ENCODE measurements at regions not wholly inside any gene's neighbourhood (a gene's known extent, or its start where the extent isn't known, plus 50 kb on each side); places are given as distances from the start of the nearest gene placed in this dataset.
"Not testable (repeated sequence)": the region's sequence is repeated elsewhere in the genome, so short reads cannot be mapped to it uniquely, and the experiment has no call there.

DNA sequence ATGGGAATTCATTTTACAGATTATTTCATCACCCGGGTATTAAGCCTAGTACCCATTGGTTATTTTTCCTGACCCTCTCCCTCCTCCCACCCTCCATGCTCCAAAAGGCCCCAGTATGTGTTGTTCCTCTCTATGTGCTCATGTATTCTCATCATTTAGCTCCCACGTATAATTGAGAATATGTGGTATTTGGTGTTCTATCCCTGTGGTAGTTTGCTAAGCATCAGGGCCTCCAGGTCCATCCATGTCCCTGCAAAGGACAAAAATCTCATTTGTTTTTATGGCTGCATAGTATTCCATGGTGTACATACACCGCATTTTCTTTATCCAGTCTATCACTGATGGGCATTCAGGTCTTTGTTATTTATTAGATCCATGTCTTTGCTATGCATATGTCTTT is 894.1 kb upstream of the MIR17HG start:
- no peak for DNase-seq (ENCODE audit: low spot score)

DNA sequence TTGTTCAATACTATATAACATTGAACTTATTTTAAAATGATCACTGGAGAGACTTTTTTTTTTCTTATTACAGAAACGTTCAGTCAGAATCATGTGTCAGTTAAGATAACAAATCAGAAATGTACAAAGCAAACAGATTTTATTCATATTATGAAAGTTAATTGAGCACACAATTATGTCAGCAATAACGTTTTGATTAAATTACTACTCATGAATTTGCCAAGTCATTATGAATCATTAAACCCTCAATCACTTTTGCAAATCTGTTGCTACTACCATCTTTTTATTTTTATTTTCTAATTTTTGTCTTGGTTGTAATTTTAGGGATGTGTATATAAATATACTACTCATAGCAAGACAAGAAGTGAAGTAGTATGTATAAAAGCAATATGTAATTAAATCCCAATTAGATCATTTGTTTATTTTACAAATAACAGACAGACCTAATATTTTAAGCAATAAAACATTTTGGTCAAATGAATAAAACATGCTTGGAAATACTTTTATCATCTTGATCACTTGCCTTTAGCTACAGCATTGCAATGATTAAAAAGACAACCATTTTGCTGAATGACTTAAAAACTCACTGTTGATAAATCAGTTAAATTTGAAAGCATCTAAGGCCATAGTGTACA is 893.4 kb upstream of the MIR17HG start:
- no peak for DNase-seq (ENCODE audit: low spot score)

DNA sequence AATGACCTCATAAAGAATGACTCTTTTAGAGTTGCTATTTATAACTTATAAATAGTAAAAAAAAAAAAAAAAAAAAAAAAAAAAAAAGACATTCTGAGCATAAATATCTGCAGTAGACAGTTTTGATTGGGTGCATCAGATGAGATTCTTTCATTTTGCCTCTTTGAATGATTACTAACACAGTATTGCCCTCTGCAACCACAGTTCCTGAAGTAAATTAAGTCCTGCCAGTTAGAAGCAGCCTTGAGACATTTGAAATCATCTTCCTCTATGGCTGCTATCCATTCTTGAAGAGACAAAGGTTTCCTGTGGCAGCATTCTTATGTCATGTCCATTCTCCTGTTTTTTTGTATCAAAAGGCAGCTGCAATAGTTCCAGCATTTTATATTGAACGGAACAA is 892.4 kb upstream of the MIR17HG start:
- DNase-seq (ENCODE audit: low spot score): no peak

DNA sequence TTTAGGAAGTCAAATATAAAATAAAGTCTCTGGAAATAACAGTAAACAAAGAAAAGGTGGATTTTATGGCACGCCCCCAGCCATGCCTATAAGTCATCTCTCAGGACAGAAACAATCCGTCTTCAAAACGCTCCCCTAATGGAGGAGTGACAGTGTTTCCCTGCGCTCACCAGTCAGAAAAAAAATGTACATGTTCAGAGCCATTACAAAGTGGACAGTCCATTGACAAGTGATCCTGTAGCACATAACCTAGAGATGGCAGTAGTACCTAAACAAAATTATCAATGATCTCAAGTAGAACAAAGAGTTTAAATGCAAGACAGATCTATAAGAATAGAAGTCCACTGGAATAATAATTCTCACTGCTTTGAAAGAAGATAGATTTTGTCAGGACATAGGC is 891.7 kb upstream of the MIR17HG start:
- DNase-seq (ENCODE audit: low spot score): no peak

DNA sequence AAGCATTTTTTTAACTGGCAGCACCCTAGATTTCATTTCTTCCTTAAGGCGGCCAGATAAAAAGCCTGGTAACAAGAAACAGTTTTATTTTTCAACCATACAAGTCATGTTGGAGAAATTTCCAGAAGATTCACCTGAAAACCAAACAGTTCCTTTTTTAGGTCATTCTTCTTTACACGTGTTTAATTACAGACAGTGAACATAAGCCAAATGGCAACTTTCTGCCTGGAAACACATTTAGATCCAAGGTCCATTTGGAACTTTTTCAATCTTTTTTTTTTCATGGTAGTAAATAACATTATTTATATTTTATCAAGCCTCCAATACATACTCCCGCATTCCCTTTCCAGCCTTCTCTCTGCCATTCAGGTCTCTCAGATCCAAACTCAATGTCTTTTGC is 886.1 kb upstream of the MIR17HG start:
- no peak for DNase-seq (ENCODE audit: low spot score)

DNA sequence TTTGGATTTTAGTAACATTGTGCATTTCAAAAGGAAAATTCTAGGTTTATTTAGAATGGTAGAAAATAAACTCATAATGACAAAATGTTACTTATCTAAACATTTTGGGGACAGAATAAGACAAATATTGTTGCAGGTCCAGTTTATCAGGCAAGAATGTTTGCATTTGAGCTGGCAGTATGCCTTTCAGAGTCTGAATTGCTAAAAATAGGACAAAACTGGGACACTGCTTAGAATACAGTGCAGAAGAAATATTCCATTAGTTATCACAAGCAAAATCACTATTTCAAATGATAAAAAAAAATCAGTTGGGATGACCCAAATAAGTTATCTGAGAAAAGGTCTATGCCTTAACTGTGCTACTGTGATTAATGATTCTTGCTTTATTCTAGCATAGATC is 870.3 kb upstream of the MIR17HG start:
- DNase-seq (ENCODE audit: low spot score): no peak

DNA sequence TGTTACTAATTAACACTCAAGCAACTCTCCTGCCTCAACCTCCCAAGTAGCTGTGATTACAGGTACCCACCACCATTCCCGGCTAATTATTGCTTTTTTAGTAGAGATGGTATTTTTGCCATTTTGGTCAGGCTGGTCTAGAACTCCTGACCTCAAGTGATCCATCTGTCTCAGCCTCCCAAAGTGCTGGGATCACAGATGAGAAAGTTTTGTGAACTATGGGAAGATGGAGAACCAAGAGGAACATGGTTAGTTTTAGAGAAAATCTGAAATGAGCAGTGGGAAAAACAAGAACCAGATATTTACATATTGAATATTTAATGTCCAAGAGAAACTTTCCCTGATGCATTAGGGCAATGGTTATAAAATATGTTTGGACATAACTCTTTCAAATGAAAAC is 863.6 kb upstream of the MIR17HG start:
- DNase-seq (ENCODE audit: low spot score): no peak

DNA sequence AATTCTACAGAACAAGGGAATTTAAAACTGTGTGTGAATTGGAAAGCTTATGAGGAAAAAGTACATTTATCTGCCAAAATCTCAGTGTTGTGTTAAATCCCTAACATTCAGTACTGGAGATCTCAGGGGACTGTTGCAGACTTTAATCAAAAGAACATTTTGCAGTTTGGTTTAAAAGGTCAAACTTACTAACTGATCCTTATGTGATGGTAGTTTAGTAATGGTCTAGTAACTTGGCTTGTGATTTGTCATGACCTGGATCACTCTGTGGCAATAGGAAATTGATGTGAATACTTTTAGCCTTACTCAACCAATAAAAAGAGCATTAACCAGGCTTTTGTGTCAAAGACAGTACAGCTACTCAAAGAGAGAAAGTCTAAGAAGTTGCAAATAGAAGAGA is 862.1 kb upstream of the MIR17HG start:
- no peak for DNase-seq (ENCODE audit: low spot score)

DNA sequence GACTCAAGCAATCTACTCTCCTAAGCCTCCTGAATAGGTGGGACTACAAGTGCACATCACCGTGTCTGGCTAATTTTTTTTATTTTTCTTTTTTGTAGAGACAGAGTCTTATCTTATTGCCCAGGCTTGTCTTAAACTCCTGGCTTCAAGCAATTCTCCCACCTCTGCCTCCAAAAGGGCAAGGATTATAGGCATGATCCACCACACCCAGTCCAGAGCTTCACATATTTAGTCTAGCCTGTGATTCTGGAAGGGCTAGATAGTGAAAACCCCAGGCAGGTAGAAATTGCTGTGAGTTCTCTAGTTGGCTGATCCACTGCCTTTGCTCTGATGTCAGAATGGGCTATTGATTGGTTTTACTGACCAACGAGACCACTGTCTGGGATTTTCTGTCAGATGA is 854.6 kb upstream of the MIR17HG start:
- DNase-seq (ENCODE audit: low spot score): no peak

DNA sequence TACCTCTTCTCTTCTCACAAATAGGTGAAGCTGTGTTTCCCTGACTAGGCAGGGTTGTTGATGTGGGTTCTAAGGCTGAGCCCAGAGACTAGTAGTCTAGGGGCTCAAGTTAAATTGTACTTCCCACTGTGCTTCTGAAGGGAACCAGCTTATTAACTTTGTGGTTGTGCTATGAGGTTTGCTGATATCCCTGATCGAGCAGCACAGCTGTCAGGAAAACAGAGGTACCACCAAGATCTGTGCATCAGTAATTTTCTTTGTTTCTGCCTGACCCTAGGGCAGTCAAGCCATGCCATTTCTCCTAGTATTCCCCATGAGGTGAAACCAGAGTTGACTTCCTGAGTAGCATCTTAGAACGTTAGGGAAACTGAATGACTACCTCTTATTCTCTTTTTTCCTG is 853.8 kb upstream of the MIR17HG start:
- DNase-seq (ENCODE audit: low spot score): no peak

DNA sequence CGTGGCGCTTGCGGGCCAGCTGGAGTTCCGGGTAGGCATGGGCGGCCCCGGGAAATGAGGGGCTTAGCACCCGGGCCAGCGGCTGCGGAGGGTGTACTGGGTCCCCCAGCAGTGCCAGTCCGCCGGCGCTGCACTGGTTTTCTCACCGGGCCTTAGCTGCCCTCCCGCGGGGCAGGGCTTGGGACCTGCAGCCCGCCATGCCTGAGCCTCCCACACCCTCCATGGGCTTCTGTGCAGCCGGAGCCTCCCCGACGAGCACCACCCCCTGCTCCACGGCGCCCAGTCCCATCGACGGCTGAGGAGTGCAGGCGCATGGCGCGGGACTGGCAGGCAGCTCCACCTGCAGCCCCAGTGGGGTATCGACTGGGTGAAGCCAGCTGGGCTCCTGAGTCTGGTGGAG is 852.6 kb upstream of the MIR17HG start:
- DNase-seq (ENCODE audit: low spot score): not testable (repeated sequence)

DNA sequence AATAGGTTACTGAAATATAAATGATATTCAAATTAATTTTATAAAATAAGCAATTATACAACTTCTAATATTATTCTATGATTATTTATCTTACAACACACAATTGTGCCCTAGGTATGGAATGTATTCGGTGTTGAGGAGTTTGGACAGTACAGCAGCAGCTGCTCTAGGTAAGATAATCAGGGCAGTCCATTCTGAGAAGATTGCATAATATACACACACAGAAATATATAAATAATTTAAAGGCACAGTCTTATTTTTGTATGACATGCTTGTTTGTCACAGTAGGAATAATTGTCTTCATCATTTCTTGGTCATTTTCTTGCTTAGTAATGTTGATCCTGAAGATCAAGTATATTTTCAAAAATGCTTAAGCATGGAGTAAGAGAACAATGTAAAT is 849.4 kb upstream of the MIR17HG start:
- no peak for DNase-seq (ENCODE audit: low spot score)

DNA sequence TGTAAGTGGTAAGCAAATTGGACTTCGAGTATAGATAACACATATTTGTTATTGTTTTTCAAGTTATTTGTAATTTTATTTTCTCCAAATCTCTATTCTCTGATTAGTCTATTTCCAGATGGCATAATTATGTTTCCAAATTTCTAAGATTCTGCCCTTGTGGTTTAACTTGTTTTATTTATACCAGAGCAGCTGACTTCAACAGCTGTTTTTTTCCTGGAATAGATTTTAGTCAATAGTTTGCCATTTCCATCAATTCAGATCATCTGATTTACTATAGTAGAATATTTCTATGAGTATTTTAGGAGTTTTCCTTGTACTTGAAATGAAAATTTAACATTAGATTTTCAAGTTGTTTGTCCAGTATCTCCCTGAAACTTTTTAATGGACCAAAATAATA is 848.7 kb upstream of the MIR17HG start:
- DNase-seq (ENCODE audit: low spot score): no peak

DNA sequence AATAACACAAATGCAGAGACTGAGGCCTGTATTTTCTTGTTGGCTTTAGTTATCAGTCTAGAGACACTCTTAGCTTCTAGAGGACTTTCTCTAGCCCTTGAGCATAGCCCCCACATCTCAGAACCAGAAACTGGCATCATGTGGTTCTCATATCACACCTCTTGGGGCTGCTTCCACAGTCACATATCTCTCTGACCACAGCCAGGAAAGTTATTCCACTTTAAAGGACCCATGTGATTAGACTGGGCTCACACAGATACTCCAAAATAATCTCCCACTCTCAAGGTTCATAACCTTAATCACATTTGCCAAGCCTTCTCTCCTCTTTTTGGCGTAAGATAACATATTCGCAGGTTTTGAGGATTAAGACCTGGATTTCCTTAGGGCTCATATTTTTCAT is 846.9 kb upstream of the MIR17HG start:
- DNase-seq (ENCODE audit: low spot score): no peak

DNA sequence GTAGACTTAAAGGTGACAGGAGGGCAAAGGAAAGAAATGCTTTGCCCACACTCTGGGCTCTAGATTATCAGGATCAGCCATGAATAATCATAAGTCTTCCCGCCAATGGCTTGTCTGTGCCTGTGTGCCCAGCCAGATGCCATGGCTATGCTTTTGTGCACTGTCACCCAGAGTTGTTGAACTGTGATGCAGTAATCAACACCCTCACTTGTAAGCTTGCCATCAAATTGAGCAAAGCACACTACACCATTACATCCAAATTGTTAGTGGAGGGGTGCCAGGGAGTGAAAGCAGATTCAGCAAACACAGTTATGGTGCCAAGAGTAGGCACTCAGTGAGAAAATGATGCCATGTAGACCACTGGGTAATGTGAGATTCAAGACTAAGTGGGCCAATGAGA is 845.3 kb upstream of the MIR17HG start:
- DNase-seq (ENCODE audit: low spot score): no peak

DNA sequence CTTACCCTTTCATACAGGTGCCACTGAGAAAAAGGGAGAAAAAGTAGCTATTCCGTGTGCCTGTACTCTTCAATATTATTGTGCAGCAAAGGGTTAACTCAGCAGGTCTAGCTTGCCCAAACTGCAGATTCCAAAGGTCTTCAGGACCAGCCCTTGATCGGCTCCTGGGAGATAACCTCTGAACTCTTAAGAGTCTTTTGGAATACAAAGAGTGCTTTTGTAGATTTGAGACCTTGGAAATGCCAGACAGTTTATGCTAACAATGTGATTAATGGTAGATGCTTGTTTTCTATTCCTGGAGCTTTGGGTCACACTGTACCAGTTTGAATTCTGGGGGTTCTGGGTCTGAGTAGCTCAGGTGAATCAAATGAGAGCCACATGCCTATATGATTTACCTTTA is 844.7 kb upstream of the MIR17HG start:
- no peak for DNase-seq (ENCODE audit: low spot score)

DNA sequence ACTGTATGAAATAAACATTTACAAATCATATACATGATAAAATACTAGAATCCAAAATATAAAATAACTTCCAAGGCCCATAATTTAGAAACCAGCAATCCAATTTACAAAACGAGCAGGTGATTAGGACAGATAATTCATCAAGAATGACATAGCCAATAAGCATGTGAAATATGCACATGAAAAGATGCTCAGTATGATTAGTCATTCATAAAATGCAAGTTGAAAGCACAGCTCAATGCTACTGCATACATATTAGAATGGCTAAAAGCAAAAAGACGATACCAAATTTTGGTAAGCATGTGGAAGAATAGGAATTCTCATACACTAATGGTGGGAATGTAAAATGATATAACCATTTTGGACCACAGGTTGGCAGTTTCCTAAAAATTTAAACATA is 837.2 kb upstream of the MIR17HG start:
- DNase-seq (ENCODE audit: low spot score): no peak

DNA sequence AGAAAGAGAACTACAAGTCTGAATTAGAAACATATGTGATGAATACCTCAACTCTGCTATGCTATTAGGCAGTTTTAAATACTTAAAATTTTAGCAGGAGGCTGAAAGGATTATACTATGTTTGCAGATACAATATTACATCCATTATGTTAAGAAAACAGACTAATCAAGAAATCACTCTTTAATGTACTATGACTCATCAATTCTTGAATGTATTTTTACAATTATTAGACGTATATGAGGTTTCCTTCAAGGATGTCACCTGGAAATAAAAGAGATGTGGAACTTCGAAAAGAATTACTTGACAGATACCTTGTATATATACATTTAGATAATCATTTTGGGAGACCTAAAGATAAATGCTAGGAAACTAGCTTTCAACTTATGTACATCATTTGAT is 835.6 kb upstream of the MIR17HG start:
- DNase-seq (ENCODE audit: low spot score): no peak

DNA sequence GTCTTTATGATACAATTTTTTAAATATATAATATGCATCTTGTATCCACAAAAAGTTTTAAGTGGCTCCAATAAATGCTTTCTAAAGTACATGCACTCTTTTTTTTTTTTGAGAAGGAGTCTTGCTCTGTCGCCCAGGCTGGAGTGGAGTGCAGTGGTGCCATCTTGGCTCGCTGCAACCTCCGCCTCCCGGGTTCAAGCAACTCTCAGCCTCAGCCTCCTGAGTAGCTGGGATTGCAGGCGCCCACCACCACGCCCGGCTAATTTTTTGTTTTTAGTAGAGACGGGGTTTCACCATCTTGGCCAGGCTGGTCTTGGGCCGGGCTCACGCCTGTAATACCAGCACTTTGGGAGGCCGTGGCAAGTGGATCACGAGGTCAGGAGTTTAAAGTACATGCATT is 832.8 kb upstream of the MIR17HG start:
- DNase-seq (ENCODE audit: low spot score): not testable (repeated sequence)

DNA sequence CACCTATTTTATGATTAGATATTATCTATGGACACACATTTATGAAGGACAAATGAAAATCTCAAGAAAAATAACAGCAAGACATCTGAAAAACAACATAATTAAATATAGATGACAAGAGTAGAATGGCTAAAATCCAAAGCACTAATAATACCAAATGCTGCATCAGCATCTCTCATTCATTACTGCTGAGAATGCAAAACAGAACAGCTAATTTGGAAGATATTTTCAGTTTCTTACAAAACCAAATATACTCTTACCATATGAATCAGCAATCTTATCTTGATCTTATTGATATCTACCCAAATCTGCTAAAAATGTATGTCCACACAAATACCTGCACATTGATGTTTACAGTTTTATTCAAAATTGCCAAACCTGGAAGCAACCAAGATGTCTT is 829.1 kb upstream of the MIR17HG start:
- no peak for DNase-seq (ENCODE audit: low spot score)

DNA sequence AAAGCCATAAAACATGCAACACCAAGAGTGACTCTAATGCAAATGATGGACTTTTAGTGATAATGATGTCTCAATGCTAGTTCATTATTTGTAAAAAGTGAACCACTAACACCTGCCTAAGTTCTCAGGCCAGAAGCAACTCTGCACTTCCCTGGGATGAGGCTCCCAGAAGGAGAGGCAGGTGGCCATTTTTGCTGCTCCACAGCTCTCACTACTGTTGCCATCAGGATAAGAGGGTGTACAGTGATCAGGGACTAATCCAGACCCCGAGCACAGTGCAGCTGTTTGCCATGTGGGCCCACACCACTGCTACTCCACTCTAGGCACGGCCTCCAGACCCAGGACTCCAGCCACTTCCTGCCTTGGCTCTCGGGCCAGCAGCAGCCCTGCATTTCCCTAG is 828.3 kb upstream of the MIR17HG start:
- no peak for DNase-seq (ENCODE audit: low spot score)

DNA sequence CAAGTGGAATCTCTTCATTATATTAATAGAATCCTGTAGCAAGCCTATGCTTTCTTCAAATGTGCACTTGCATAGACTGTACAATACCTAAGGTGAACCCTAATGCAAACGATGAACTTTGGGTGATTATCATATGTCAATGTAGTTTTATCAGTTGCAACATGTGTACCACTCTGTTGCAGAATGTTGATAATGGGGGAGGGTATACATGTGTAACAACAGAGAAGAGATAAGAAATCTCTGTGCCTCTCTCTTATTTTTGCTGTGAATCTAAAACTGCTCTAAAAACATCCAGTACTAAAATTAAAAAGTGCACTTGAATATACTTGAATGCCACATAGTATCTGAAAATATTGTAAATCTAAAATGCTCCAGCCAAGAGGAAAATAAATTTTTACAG is 820.8 kb upstream of the MIR17HG start:
- DNase-seq (ENCODE audit: low spot score): no peak

DNA sequence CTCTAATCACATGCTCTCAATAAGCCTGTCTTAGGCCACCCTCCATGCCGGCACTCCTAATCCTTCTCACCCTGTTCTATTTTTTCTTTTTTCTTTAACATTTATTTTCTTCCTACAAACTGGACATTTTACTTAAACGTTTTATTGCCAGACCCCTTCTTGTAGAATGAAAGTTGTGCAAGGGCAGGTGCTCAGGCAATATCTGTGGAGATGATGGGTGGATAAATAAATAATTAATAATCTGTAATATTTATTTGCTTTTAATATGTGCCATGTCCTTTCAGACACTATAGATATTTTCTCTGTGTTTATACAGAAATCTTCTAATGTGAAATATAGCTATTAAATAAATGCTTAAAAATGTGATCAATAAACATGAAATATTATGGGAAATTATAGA is 815.7 kb upstream of the MIR17HG start:
- no peak for DNase-seq (ENCODE audit: low spot score)

DNA sequence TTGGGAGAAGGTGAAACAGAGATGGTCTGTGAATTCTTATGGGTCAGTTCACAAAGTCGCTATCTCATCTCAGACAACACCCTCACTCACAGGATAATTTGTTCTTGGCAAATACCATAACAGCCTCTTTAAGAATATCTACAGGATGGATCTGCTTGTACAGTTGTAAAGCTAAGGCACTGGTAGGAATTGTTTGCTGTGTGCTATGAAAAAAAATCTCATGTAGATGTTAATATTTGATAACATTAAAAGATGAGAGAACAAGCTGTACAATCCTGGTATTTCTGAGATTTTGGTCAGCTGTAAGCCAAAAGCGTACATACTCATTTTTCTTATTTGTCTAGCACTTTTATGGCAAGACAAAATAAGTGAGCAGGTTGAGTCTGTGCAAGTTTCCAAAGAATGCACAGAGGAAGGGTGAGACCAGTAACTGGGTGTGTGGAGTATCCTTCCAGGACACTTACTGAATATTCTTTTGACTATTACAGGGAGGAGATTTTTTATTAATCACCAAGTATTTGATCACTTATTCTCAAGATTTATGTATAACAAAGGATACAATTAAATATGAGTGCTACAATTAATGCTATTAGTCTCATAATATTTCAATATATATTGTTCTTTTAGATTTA is 814.5 kb upstream of the MIR17HG start:
- no peak for DNase-seq (ENCODE audit: low spot score)
